Activated naive CD8-positive, alpha-beta T cell treated with anti-CD3 and anti-CD28 coated beads for 36 hours (primary cell): ENCODE measurements at regions not wholly inside any gene's neighbourhood (a gene's known extent, or its start where the extent isn't known, plus 50 kb on each side); places are given as distances from the start of the nearest gene placed in this dataset.

Experiments used
- DNase-seq: peaks from one replicate; pipeline ENCODE4 v3.0.0; 2021
- H3K27ac Mint-ChIP-seq: one replicate; pipeline ENCODE4 v1.8.0; 2022; ENCODE audit warnings: mild to moderate bottlenecking, moderate library complexity, mixed read lengths
- H3K27me3 Mint-ChIP-seq: one replicate; pipeline ENCODE4 v1.8.0; 2022; ENCODE audit warnings: mild to moderate bottlenecking, mixed read lengths
- H3K36me3 Mint-ChIP-seq: one replicate; pipeline ENCODE4 v1.8.0; 2021; ENCODE audit warnings: mild to moderate bottlenecking, mixed read lengths
- H3K4me1 Mint-ChIP-seq: one replicate; pipeline ENCODE4 v1.8.0; 2021; ENCODE audit warnings: mixed read lengths
- H3K4me3 Mint-ChIP-seq: one replicate; pipeline ENCODE4 v1.8.0; 2022; ENCODE audit warnings: mild to moderate bottlenecking, moderate library complexity, mixed read lengths
- H3K9me3 Mint-ChIP-seq: one replicate; pipeline ENCODE4 v1.8.0; 2022; ENCODE audit warnings: mixed read lengths

GRCh38 chr2:224209555-224210285 is 170.6 kb upstream of the SERPINE2 start:
- H3K36me3 Mint-ChIP-seq: no peaks in the 10 kb centered on the region
- H3K27me3 Mint-ChIP-seq: peaks cover 3% of the 10 kb centered on the region
- DNase-seq: no peak
- H3K27ac Mint-ChIP-seq: no peak overlapping the region
- H3K9me3 Mint-ChIP-seq: no peaks in the 10 kb centered on the region
- H3K4me1 Mint-ChIP-seq: peaks cover 2% of the 10 kb centered on the region
- no peak overlapping the region for H3K4me3 Mint-ChIP-seq

- peaks cover 3% of the 10 kb centered on the region for H3K27me3 Mint-ChIP-seq
- DNase-seq: no peak
- peaks cover 2% of the 10 kb centered on the region for H3K4me1 Mint-ChIP-seq
- H3K27ac Mint-ChIP-seq: no peak overlapping the region
- no peaks in the 10 kb centered on the region for H3K9me3 Mint-ChIP-seq
- H3K36me3 Mint-ChIP-seq: no peaks in the 10 kb centered on the region
- no peak overlapping the region for H3K4me3 Mint-ChIP-seq
Measured at GRCh38 chr2:224208443-224208842, 169.4 kb upstream of the SERPINE2 start.

GRCh38 chr2:224208007-224208406 is 168.9 kb upstream of the SERPINE2 start:
- H3K27ac Mint-ChIP-seq: no peak overlapping the region
- no peak overlapping the region for H3K4me3 Mint-ChIP-seq
- H3K36me3 Mint-ChIP-seq: no peaks in the 10 kb centered on the region
- peaks cover 3% of the 10 kb centered on the region for H3K27me3 Mint-ChIP-seq
- no peak for DNase-seq
- H3K4me1 Mint-ChIP-seq: peaks cover 2% of the 10 kb centered on the region
- no peaks in the 10 kb centered on the region for H3K9me3 Mint-ChIP-seq

GRCh38 chr2:224206816-224207215 is 167.7 kb upstream of the SERPINE2 start:
- peaks cover 3% of the 10 kb centered on the region for H3K27me3 Mint-ChIP-seq
- no peak overlapping the region for H3K4me3 Mint-ChIP-seq
- peaks cover 2% of the 10 kb centered on the region for H3K4me1 Mint-ChIP-seq
- no peak for DNase-seq
- H3K9me3 Mint-ChIP-seq: no peaks in the 10 kb centered on the region
- no peaks in the 10 kb centered on the region for H3K36me3 Mint-ChIP-seq
- no peak overlapping the region for H3K27ac Mint-ChIP-seq

GRCh38 chr2:224202281-224202865 is 163.3 kb upstream of the SERPINE2 start:
- Mint-ChIP-seq H3K27ac (no peak overlapping the region), H3K27me3 (peaks cover 9% of the 10 kb centered on the region), H3K4me1 (no peaks in the 10 kb centered on the region), H3K4me3 (no peak overlapping the region), H3K9me3 (no peaks in the 10 kb centered on the region), H3K36me3 (no peaks in the 10 kb centered on the region)
- DNase-seq: no peak

GRCh38 chr2:224198436-224198835 is 159.3 kb upstream of the SERPINE2 start:
- H3K4me3 Mint-ChIP-seq: no peak overlapping the region
- H3K27ac Mint-ChIP-seq: no peak overlapping the region
- peaks cover 10% of the 10 kb centered on the region for H3K27me3 Mint-ChIP-seq
- no peaks in the 10 kb centered on the region for H3K36me3 Mint-ChIP-seq
- no peak for DNase-seq
- H3K9me3 Mint-ChIP-seq: no peaks in the 10 kb centered on the region
- no peaks in the 10 kb centered on the region for H3K4me1 Mint-ChIP-seq

GRCh38 chr2:224196810-224197209 is 157.7 kb upstream of the SERPINE2 start:
- Mint-ChIP-seq H3K4me3 (no peak overlapping the region), H3K9me3 (peaks cover 8% of the 10 kb centered on the region)

GRCh38 chr2:224195925-224196571 is 157.0 kb upstream of the SERPINE2 start:
- H3K36me3 Mint-ChIP-seq: no peaks in the 10 kb centered on the region

More at GRCh38 chr2:224196810-224197209, 157.7 kb upstream of the SERPINE2 start:
- H3K27ac Mint-ChIP-seq: no peak overlapping the region
- H3K36me3 Mint-ChIP-seq: no peaks in the 10 kb centered on the region
- no peaks in the 10 kb centered on the region for H3K4me1 Mint-ChIP-seq
- no peak for DNase-seq
- H3K27me3 Mint-ChIP-seq: peaks cover 10% of the 10 kb centered on the region

GRCh38 chr2:224194161-224194560 is 155.1 kb upstream of the SERPINE2 start:
- DNase-seq: no peak
- H3K27ac Mint-ChIP-seq: no peak overlapping the region
- H3K4me1 Mint-ChIP-seq: no peaks in the 10 kb centered on the region
- H3K9me3 Mint-ChIP-seq: peaks cover 8% of the 10 kb centered on the region
- peaks cover 10% of the 10 kb centered on the region for H3K27me3 Mint-ChIP-seq
- H3K36me3 Mint-ChIP-seq: no peaks in the 10 kb centered on the region
- no peak overlapping the region for H3K4me3 Mint-ChIP-seq

More at GRCh38 chr2:224195925-224196571, 157.0 kb upstream of the SERPINE2 start:
- H3K4me1 Mint-ChIP-seq: no peaks in the 10 kb centered on the region
- peaks cover 8% of the 10 kb centered on the region for H3K9me3 Mint-ChIP-seq
- H3K27me3 Mint-ChIP-seq: peaks cover 10% of the 10 kb centered on the region
- no peak overlapping the region for H3K27ac Mint-ChIP-seq
- no peak for DNase-seq
- no peak overlapping the region for H3K4me3 Mint-ChIP-seq

GRCh38 chr2:224191465-224191864 is 152.4 kb upstream of the SERPINE2 start:
- H3K4me3 Mint-ChIP-seq: no peak overlapping the region
- H3K36me3 Mint-ChIP-seq: no peaks in the 10 kb centered on the region
- no peaks in the 10 kb centered on the region for H3K4me1 Mint-ChIP-seq
- H3K27me3 Mint-ChIP-seq: peaks cover 4% of the 10 kb centered on the region
- H3K9me3 Mint-ChIP-seq: peaks cover 12% of the 10 kb centered on the region
- no peak overlapping the region for H3K27ac Mint-ChIP-seq
- DNase-seq: no peak

- H3K4me1 Mint-ChIP-seq: no peaks in the 10 kb centered on the region
- H3K4me3 Mint-ChIP-seq: no peak overlapping the region
- no peak for DNase-seq
- H3K27ac Mint-ChIP-seq: no peak overlapping the region
- H3K36me3 Mint-ChIP-seq: no peaks in the 10 kb centered on the region
- H3K27me3 Mint-ChIP-seq: peaks cover 4% of the 10 kb centered on the region
- H3K9me3 Mint-ChIP-seq: peaks cover 12% of the 10 kb centered on the region
Measured at GRCh38 chr2:224190936-224191270, 151.8 kb upstream of the SERPINE2 start.

- H3K4me3 Mint-ChIP-seq: no peak overlapping the region
- H3K9me3 Mint-ChIP-seq: peaks cover 12% of the 10 kb centered on the region
- H3K27me3 Mint-ChIP-seq: peaks cover 3% of the 10 kb centered on the region
Measured at GRCh38 chr2:224190234-224190935, 151.3 kb upstream of the SERPINE2 start.

GRCh38 chr2:224187220-224187619 is 148.1 kb upstream of the SERPINE2 start:
- Mint-ChIP-seq H3K36me3 (no peaks in the 10 kb centered on the region), H3K27me3 (no peaks in the 10 kb centered on the region), H3K27ac (no peak overlapping the region), H3K4me3 (no peak overlapping the region), H3K4me1 (peaks cover 1% of the 10 kb centered on the region), H3K9me3 (peaks cover 5% of the 10 kb centered on the region)
- no peak for DNase-seq

More at GRCh38 chr2:224190234-224190935, 151.3 kb upstream of the SERPINE2 start:
- Mint-ChIP-seq H3K27ac (no peak overlapping the region), H3K4me1 (no peaks in the 10 kb centered on the region), H3K36me3 (no peaks in the 10 kb centered on the region)
- no peak for DNase-seq

GRCh38 chr2:224185023-224185601 is 146.0 kb upstream of the SERPINE2 start:
- Mint-ChIP-seq H3K4me3 (no peak overlapping the region), H3K36me3 (no peaks in the 10 kb centered on the region), H3K9me3 (peaks cover 5% of the 10 kb centered on the region), H3K4me1 (peaks cover 1% of the 10 kb centered on the region), H3K27me3 (no peaks in the 10 kb centered on the region), H3K27ac (no peak overlapping the region)
- no peak for DNase-seq

GRCh38 chr2:224183086-224183485 is 144.0 kb upstream of the SERPINE2 start:
- Mint-ChIP-seq H3K27me3 (no peaks in the 10 kb centered on the region), H3K36me3 (no peaks in the 10 kb centered on the region), H3K27ac (no peak overlapping the region), H3K4me3 (no peak overlapping the region), H3K4me1 (peaks cover 1% of the 10 kb centered on the region), H3K9me3 (peaks cover 5% of the 10 kb centered on the region)
- no peak for DNase-seq
